ENCODE measurements at regions not wholly inside any gene's neighbourhood (a gene's known extent, or its start where the extent isn't known, plus 50 kb on each side); places are given as distances from the start of the nearest gene placed in this dataset.

- no peak for TF ChIP-seq FOXJ3 (CRISPR knock-in tag; IDR thresholded peaks at IDR 0.05; ENCODE audit: borderline replicate concordance)
- ATAC-seq (no peak), DNase-seq (ENCODE audit: low spot score) (no peak)
- no peak overlapping the region for H3K4me3 Mint-ChIP-seq
- H3K27ac Mint-ChIP-seq: no peak overlapping the region; the same call in 1 of the 2 replicates
- no peaks in the 10 kb centered on the region for H3K27me3 Mint-ChIP-seq (ENCODE audit: low read depth)
- no peaks in the 10 kb centered on the region for H3K4me1 Mint-ChIP-seq
- peaks cover 29% of the 10 kb centered on the region for H3K9me3 Mint-ChIP-seq
- ChIA-PET CTCF (interaction anchor here (0.7 to 2.5 kb wide), 4 partner anchors 11 to 563 kb away, joined by 4 to 11 read pairs (median 8); no protein-coding TSS in a partner anchor), POLR2A (no interaction called here)
- peaks cover 33% of the 10 kb centered on the region for H3K36me3 Mint-ChIP-seq
These were observed 237.3 kb upstream of the KLF14 start for GRCh38 chr7:130971297-130971696.

GRCh38 chr7:130972201-130972600 is 238.2 kb upstream of the KLF14 start:
- no peak for ATAC-seq
- no peaks in the 10 kb centered on the region for H3K27me3 Mint-ChIP-seq (ENCODE audit: low read depth)
- TF ChIP-seq, protein P1, sequence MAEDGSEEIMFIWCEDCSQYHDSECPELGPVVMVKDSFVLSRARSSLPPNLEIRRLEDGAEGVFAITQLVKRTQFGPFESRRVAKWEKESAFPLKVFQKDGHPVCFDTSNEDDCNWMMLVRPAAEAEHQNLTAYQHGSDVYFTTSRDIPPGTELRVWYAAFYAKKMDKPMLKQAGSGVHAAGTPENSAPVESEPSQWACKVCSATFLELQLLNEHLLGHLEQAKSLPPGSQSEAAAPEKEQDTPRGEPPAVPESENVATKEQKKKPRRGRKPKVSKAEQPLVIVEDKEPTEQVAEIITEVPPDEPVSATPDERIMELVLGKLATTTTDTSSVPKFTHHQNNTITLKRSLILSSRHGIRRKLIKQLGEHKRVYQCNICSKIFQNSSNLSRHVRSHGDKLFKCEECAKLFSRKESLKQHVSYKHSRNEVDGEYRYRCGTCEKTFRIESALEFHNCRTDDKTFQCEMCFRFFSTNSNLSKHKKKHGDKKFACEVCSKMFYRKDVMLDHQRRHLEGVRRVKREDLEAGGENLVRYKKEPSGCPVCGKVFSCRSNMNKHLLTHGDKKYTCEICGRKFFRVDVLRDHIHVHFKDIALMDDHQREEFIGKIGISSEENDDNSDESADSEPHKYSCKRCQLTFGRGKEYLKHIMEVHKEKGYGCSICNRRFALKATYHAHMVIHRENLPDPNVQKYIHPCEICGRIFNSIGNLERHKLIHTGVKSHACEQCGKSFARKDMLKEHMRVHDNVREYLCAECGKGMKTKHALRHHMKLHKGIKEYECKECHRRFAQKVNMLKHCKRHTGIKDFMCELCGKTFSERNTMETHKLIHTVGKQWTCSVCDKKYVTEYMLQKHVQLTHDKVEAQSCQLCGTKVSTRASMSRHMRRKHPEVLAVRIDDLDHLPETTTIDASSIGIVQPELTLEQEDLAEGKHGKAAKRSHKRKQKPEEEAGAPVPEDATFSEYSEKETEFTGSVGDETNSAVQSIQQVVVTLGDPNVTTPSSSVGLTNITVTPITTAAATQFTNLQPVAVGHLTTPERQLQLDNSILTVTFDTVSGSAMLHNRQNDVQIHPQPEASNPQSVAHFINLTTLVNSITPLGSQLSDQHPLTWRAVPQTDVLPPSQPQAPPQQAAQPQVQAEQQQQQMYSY (CRISPR knock-in tag; IDR thresholded peaks at IDR 0.05): no peak
- no peak for TF ChIP-seq ATF1 (CRISPR knock-in tag; IDR thresholded peaks at IDR 0.05)
- no peak for TF ChIP-seq OVOL2 (CRISPR knock-in tag; IDR thresholded peaks at IDR 0.05; ENCODE audit: borderline replicate concordance)
- no peak for TF ChIP-seq ZNF263 (CRISPR knock-in tag; IDR thresholded peaks at IDR 0.05; ENCODE audit: low read depth)
- TF ChIP-seq TEAD1 (CRISPR knock-in tag; IDR thresholded peaks at IDR 0.05): no peak
- no peak for TF ChIP-seq JAZF1 (CRISPR knock-in tag; IDR thresholded peaks at IDR 0.05)
- no peak for TF ChIP-seq EMX1 (CRISPR knock-in tag; IDR thresholded peaks at IDR 0.05)
- CTCF ChIA-PET: interaction anchor here (1.4 to 2.5 kb wide), 2 partner anchors 10 to 75 kb away, joined by 10 to 11 read pairs; no protein-coding TSS in a partner anchor
- DNase-seq (ENCODE audit: low spot score): no peak
- H3K4me1 Mint-ChIP-seq: no peaks in the 10 kb centered on the region
- peaks cover 29% of the 10 kb centered on the region for H3K9me3 Mint-ChIP-seq
- peaks cover 38% of the 10 kb centered on the region for H3K36me3 Mint-ChIP-seq
- H3K4me3 Mint-ChIP-seq: no peak overlapping the region
- POLR2A ChIA-PET: no interaction called here
- H3K27ac Mint-ChIP-seq: no peak overlapping the region

- CTCF ChIA-PET: no interaction called here
- H3K4me1 Mint-ChIP-seq: no peaks in the 10 kb centered on the region
These were observed 239.6 kb upstream of the KLF14 start for GRCh38 chr7:130973637-130974036.

More at GRCh38 chr7:130973637-130974036, 239.6 kb upstream of the KLF14 start:
- Mint-ChIP-seq H3K27me3 (ENCODE audit: low read depth) (no peaks in the 10 kb centered on the region), H3K9me3 (peaks cover 29% of the 10 kb centered on the region), H3K36me3 (peaks cover 38% of the 10 kb centered on the region), H3K27ac (no peak overlapping the region), H3K4me3 (no peak overlapping the region)
- ATAC-seq (no peak), DNase-seq (ENCODE audit: low spot score) (no peak)
- no peak for TF ChIP-seq CREB1 (CRISPR knock-in tag; IDR thresholded peaks at IDR 0.05)
- no peak for TF ChIP-seq CREM (CRISPR knock-in tag; IDR thresholded peaks at IDR 0.05)
- TF ChIP-seq MXD4 (CRISPR knock-in tag; IDR thresholded peaks at IDR 0.05; ENCODE audit: borderline replicate concordance): no peak
- TF ChIP-seq ZNF396 (CRISPR knock-in tag; IDR thresholded peaks at IDR 0.05; ENCODE audit: borderline replicate concordance): no peak
- TF ChIP-seq TP53 (CRISPR knock-in tag; IDR thresholded peaks at IDR 0.05): no peak
- TF ChIP-seq, protein P2, sequence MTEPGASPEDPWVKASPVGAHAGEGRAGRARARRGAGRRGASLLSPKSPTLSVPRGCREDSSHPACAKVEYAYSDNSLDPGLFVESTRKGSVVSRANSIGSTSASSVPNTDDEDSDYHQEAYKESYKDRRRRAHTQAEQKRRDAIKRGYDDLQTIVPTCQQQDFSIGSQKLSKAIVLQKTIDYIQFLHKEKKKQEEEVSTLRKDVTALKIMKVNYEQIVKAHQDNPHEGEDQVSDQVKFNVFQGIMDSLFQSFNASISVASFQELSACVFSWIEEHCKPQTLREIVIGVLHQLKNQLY (CRISPR knock-in tag; IDR thresholded peaks at IDR 0.05): no peak
- TF ChIP-seq TEAD1 (CRISPR knock-in tag; IDR thresholded peaks at IDR 0.05): no peak
- no peak for TF ChIP-seq ELF4 (CRISPR knock-in tag; IDR thresholded peaks at IDR 0.05; ENCODE audit: low read depth)
- no peak for TF ChIP-seq FOXK1 (CRISPR knock-in tag; IDR thresholded peaks at IDR 0.05)
- no peak for TF ChIP-seq STAT6 (CRISPR knock-in tag; conservative IDR thresholded peaks at IDR 0.05; ENCODE audit: low read depth)
- no peak for TF ChIP-seq NFATC4 (CRISPR knock-in tag; IDR thresholded peaks at IDR 0.05)
- TF ChIP-seq IRF2 (CRISPR knock-in tag; IDR thresholded peaks at IDR 0.05; ENCODE audit: borderline replicate concordance, low read depth): no peak
- POLR2A ChIA-PET: no interaction called here

Data from WTC11 (cell line).